ENCODE measurements at regions not wholly inside any gene's neighbourhood (a gene's known extent, or its start where the extent isn't known, plus 50 kb on each side); places are given as distances from the start of the nearest gene placed in this dataset.

GRCh38 chr17:77549726-77550366 lies 408.7 kb upstream of the TNRC6C start:
- Histone ChIP-seq H3K9me2 (replicated peaks; ENCODE audit: control insufficient read depth, low read length) (no peaks in the 10 kb centered on the region), H3F3A (ENCODE audit: control insufficient read depth, insufficient read depth) (no peaks in the 10 kb centered on the region), H4K20me1 (ENCODE audit: control insufficient read depth, insufficient read depth, low read depth, low read length) (no peaks in the 10 kb centered on the region), H3K4me2 (ENCODE audit: low read length) (no peak overlapping the region), H3K9me3 (ENCODE audit: control insufficient read depth, insufficient read depth, low read length) (no peaks in the 10 kb centered on the region), H3K4me1 (ENCODE audit: control insufficient read depth, low read length) (peaks cover 3% of the 10 kb centered on the region; the same call in 1 of the 2 replicates), H3K36me3 (ENCODE audit: control insufficient read depth, low read length) (no peaks in the 10 kb centered on the region), H3K4me3 (ENCODE audit: low read length) (no peak overlapping the region), H3K79me2 (ENCODE audit: control insufficient read depth, low read length) (no peaks in the 10 kb centered on the region), H3K27me3 (ENCODE audit: control insufficient read depth, low read length) (peaks cover 16% of the 10 kb centered on the region), H3K27ac (ENCODE audit: low read depth, low read length) (no peak overlapping the region)
- no peak for TF ChIP-seq CTCF (IDR thresholded peaks at IDR 0.05; ENCODE audit: low read depth, low read length, poor library complexity, severe bottlenecking)
- no peak for TF ChIP-seq EZH2phosphoT487 (IDR thresholded peaks at IDR 0.05; ENCODE audit: borderline replicate concordance, low read length)

GRCh38 chr17:77553459-77554066 lies 404.9 kb upstream of the TNRC6C start:
- no peaks in the 10 kb centered on the region for H3K9me3 ChIP-seq (ENCODE audit: control insufficient read depth, insufficient read depth, low read length)
- H3K27ac ChIP-seq (ENCODE audit: low read depth, low read length) = no peak overlapping the region
- TF ChIP-seq EZH2phosphoT487 (IDR thresholded peaks at IDR 0.05; ENCODE audit: borderline replicate concordance, low read length) (no peak), CTCF (IDR thresholded peaks at IDR 0.05; ENCODE audit: low read depth, low read length, poor library complexity, severe bottlenecking) (no peak)
- no peaks in the 10 kb centered on the region for H3K79me2 ChIP-seq (ENCODE audit: control insufficient read depth, low read length)
- peaks cover 21% of the 10 kb centered on the region for H3K27me3 ChIP-seq (ENCODE audit: control insufficient read depth, low read length)
- peaks cover 3% of the 10 kb centered on the region; the same call in 1 of the 2 replicates for H3K4me1 ChIP-seq (ENCODE audit: control insufficient read depth, low read length)
- H3K4me3 ChIP-seq (ENCODE audit: low read length) = no peak overlapping the region
- H4K20me1 ChIP-seq (ENCODE audit: control insufficient read depth, insufficient read depth, low read depth, low read length) = no peaks in the 10 kb centered on the region
- H3F3A ChIP-seq (ENCODE audit: control insufficient read depth, insufficient read depth) = no peaks in the 10 kb centered on the region
- no peaks in the 10 kb centered on the region for H3K9me2 ChIP-seq (replicated peaks; ENCODE audit: control insufficient read depth, low read length)
- H3K36me3 ChIP-seq (ENCODE audit: control insufficient read depth, low read length) = no peaks in the 10 kb centered on the region
- H3K4me2 ChIP-seq (ENCODE audit: low read length) = no peak overlapping the region

- H3K9me3 ChIP-seq (ENCODE audit: control insufficient read depth, insufficient read depth, low read length) = no peaks in the 10 kb centered on the region
- no peak overlapping the region for H3K27ac ChIP-seq (ENCODE audit: low read depth, low read length)
- no peak overlapping the region for H3K4me3 ChIP-seq (ENCODE audit: low read length)
- peaks cover 3% of the 10 kb centered on the region; the same call in 1 of the 2 replicates for H3K4me1 ChIP-seq (ENCODE audit: control insufficient read depth, low read length)
- H3K36me3 ChIP-seq (ENCODE audit: control insufficient read depth, low read length) = no peaks in the 10 kb centered on the region
- no peaks in the 10 kb centered on the region for H3F3A ChIP-seq (ENCODE audit: control insufficient read depth, insufficient read depth)
- H3K79me2 ChIP-seq (ENCODE audit: control insufficient read depth, low read length) = no peaks in the 10 kb centered on the region
- H3K9me2 ChIP-seq (replicated peaks; ENCODE audit: control insufficient read depth, low read length) = no peaks in the 10 kb centered on the region
- no peak overlapping the region for H3K4me2 ChIP-seq (ENCODE audit: low read length)
- H4K20me1 ChIP-seq (ENCODE audit: control insufficient read depth, insufficient read depth, low read depth, low read length) = no peaks in the 10 kb centered on the region
- TF ChIP-seq EZH2phosphoT487 (IDR thresholded peaks at IDR 0.05; ENCODE audit: borderline replicate concordance, low read length) (no peak), CTCF (IDR thresholded peaks at IDR 0.05; ENCODE audit: low read depth, low read length, poor library complexity, severe bottlenecking) (no peak)
- H3K27me3 ChIP-seq (ENCODE audit: control insufficient read depth, low read length) = peaks cover 35% of the 10 kb centered on the region
Measured at GRCh38 chr17:77555121-77555591, 403.3 kb upstream of the TNRC6C start.
